ENCODE measurements at regions not wholly inside any gene's neighbourhood (a gene's known extent, or its start where the extent isn't known, plus 50 kb on each side); places are given as distances from the start of the nearest gene placed in this dataset.

- Histone ChIP-seq H3K79me2 (ENCODE audit: insufficient read depth, low read length) (no peaks in the 10 kb centered on the region), H3F3A (ENCODE audit: insufficient read depth) (no peaks in the 10 kb centered on the region), H3K36me3 (ENCODE audit: low read length) (no peaks in the 10 kb centered on the region), H3K27me3 (ENCODE audit: low read length) (no peaks in the 10 kb centered on the region), H4K20me1 (ENCODE audit: low read depth, low read length) (no peaks in the 10 kb centered on the region), H3K4me3 (ENCODE audit: insufficient read depth, low read length, poor library complexity, severe bottlenecking) (no peak overlapping the region), H3K9me3 (ENCODE audit: insufficient read depth, low read length) (no peaks in the 10 kb centered on the region), H3K9me2 (replicated peaks; ENCODE audit: insufficient read depth, low read length) (no peaks in the 10 kb centered on the region), H3K9ac (ENCODE audit: low read length) (no peak overlapping the region), H3K4me2 (ENCODE audit: low read depth, low read length, poor library complexity, severe bottlenecking) (no peak overlapping the region), H3K27ac (ENCODE audit: low read depth, low read length) (no peak overlapping the region), H2AFZ (ENCODE audit: low read depth, low read length, severe bottlenecking) (no peak overlapping the region)
- TF ChIP-seq EZH2phosphoT487 (conservative IDR thresholded peaks at IDR 0.05; ENCODE audit: low read length) (no peak), CTCF (IDR thresholded peaks at IDR 0.05; ENCODE audit: insufficient read depth, low read length, poor library complexity, severe bottlenecking) (no peak)
Observed at GRCh38 chr12:127149226-127149964, 1117.6 kb upstream of the TMEM132C start.

- Histone ChIP-seq H3K36me3 (ENCODE audit: low read length) (no peaks in the 10 kb centered on the region), H3K9me2 (replicated peaks; ENCODE audit: insufficient read depth, low read length) (no peaks in the 10 kb centered on the region), H3K9ac (ENCODE audit: low read length) (no peak overlapping the region), H4K20me1 (ENCODE audit: low read depth, low read length) (no peaks in the 10 kb centered on the region), H3K9me3 (ENCODE audit: insufficient read depth, low read length) (no peaks in the 10 kb centered on the region), H3K4me3 (ENCODE audit: insufficient read depth, low read length, poor library complexity, severe bottlenecking) (no peak overlapping the region), H2AFZ (ENCODE audit: low read depth, low read length, severe bottlenecking) (no peak overlapping the region), H3K79me2 (ENCODE audit: insufficient read depth, low read length) (no peaks in the 10 kb centered on the region), H3K27me3 (ENCODE audit: low read length) (no peaks in the 10 kb centered on the region), H3K4me2 (ENCODE audit: low read depth, low read length, poor library complexity, severe bottlenecking) (no peak overlapping the region), H3F3A (ENCODE audit: insufficient read depth) (no peaks in the 10 kb centered on the region), H3K27ac (ENCODE audit: low read depth, low read length) (no peak overlapping the region)
- TF ChIP-seq CTCF (IDR thresholded peaks at IDR 0.05; ENCODE audit: insufficient read depth, low read length, poor library complexity, severe bottlenecking) (no peak), EZH2phosphoT487 (conservative IDR thresholded peaks at IDR 0.05; ENCODE audit: low read length) (no peak)
Observed at GRCh38 chr12:127150028-127150427, 1116.9 kb upstream of the TMEM132C start.

GRCh38 chr12:127150479-127150878 is 1116.5 kb upstream of the TMEM132C start:
- Histone ChIP-seq H3F3A (ENCODE audit: insufficient read depth) (no peaks in the 10 kb centered on the region), H3K9me3 (ENCODE audit: insufficient read depth, low read length) (no peaks in the 10 kb centered on the region), H3K4me3 (ENCODE audit: insufficient read depth, low read length, poor library complexity, severe bottlenecking) (no peak overlapping the region), H3K27ac (ENCODE audit: low read depth, low read length) (no peak overlapping the region), H3K36me3 (ENCODE audit: low read length) (no peaks in the 10 kb centered on the region), H4K20me1 (ENCODE audit: low read depth, low read length) (no peaks in the 10 kb centered on the region), H3K4me2 (ENCODE audit: low read depth, low read length, poor library complexity, severe bottlenecking) (no peak overlapping the region), H2AFZ (ENCODE audit: low read depth, low read length, severe bottlenecking) (no peak overlapping the region), H3K27me3 (ENCODE audit: low read length) (no peaks in the 10 kb centered on the region), H3K9me2 (replicated peaks; ENCODE audit: insufficient read depth, low read length) (no peaks in the 10 kb centered on the region), H3K9ac (ENCODE audit: low read length) (no peak overlapping the region), H3K79me2 (ENCODE audit: insufficient read depth, low read length) (no peaks in the 10 kb centered on the region)
- TF ChIP-seq CTCF (IDR thresholded peaks at IDR 0.05; ENCODE audit: insufficient read depth, low read length, poor library complexity, severe bottlenecking) (no peak), EZH2phosphoT487 (conservative IDR thresholded peaks at IDR 0.05; ENCODE audit: low read length) (no peak)
